ENCODE measurements at regions not wholly inside any gene's neighbourhood (a gene's known extent, or its start where the extent isn't known, plus 50 kb on each side); places are given as distances from the start of the nearest gene placed in this dataset.

DNA sequence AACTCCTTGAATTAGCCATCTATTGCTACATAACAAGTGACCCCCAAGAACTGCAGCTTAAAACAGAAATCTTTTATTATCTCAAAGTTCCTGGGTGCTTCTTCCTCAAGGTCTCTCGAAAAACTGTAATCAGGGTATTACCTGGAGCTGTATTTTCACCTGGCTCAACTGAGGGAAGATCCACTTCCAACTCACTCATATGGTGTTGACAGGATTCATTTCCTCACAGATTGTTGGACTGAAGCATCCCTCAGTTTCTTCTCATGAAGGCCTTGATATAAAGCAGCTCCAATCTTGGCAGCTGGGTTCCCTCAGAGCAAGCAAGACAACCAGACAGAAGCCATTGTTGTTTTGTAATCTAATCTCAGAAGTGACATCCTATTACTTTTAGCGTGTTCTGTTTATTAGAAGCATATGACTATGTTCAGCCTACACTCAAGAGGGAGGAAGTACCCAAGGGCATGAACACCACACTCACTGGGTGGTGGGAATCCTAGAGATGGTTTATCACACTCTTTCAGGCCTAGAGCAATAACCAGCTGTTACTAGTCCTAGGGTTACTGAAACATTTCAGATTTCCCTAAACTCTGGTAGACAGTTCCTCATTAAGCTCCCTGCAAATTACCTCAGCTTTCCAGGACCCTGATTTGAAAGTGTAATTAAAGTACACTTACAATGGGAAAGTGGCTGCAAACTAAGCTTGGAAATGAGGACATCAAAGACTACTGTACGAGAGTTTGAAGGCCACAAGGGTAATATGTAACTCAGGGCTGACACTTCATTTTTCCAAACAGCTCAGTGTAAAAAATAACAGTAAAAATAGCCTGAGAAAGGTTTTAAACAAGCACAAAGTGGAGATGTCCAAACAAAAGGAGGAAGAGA, 222.2 kb downstream of the SEC23A start:
- ChIA-PET CTCF (no interaction called here), POLR2A (no interaction called here)
- ATAC-seq: no peak
- TF ChIP-seq SIN3A (IDR thresholded peaks at IDR 0.05; ENCODE audit: borderline replicate concordance, insufficient read depth, low read depth, low read length) (no peak), POLR2AphosphoS5 (IDR thresholded peaks at IDR 0.05; ENCODE audit: low read depth, low read length) (no peak), TCF7L2 (IDR thresholded peaks at IDR 0.05; ENCODE audit: low read depth, low read length) (no peak)
- TF ChIP-seq, protein P1, sequence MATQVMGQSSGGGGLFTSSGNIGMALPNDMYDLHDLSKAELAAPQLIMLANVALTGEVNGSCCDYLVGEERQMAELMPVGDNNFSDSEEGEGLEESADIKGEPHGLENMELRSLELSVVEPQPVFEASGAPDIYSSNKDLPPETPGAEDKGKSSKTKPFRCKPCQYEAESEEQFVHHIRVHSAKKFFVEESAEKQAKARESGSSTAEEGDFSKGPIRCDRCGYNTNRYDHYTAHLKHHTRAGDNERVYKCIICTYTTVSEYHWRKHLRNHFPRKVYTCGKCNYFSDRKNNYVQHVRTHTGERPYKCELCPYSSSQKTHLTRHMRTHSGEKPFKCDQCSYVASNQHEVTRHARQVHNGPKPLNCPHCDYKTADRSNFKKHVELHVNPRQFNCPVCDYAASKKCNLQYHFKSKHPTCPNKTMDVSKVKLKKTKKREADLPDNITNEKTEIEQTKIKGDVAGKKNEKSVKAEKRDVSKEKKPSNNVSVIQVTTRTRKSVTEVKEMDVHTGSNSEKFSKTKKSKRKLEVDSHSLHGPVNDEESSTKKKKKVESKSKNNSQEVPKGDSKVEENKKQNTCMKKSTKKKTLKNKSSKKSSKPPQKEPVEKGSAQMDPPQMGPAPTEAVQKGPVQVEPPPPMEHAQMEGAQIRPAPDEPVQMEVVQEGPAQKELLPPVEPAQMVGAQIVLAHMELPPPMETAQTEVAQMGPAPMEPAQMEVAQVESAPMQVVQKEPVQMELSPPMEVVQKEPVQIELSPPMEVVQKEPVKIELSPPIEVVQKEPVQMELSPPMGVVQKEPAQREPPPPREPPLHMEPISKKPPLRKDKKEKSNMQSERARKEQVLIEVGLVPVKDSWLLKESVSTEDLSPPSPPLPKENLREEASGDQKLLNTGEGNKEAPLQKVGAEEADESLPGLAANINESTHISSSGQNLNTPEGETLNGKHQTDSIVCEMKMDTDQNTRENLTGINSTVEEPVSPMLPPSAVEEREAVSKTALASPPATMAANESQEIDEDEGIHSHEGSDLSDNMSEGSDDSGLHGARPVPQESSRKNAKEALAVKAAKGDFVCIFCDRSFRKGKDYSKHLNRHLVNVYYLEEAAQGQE (IDR thresholded peaks at IDR 0.05; ENCODE audit: insufficient read depth in 1 of 2, low read depth in 2 of 2, low read length in 1 of 2): no peak
- TF ChIP-seq, protein P2, sequence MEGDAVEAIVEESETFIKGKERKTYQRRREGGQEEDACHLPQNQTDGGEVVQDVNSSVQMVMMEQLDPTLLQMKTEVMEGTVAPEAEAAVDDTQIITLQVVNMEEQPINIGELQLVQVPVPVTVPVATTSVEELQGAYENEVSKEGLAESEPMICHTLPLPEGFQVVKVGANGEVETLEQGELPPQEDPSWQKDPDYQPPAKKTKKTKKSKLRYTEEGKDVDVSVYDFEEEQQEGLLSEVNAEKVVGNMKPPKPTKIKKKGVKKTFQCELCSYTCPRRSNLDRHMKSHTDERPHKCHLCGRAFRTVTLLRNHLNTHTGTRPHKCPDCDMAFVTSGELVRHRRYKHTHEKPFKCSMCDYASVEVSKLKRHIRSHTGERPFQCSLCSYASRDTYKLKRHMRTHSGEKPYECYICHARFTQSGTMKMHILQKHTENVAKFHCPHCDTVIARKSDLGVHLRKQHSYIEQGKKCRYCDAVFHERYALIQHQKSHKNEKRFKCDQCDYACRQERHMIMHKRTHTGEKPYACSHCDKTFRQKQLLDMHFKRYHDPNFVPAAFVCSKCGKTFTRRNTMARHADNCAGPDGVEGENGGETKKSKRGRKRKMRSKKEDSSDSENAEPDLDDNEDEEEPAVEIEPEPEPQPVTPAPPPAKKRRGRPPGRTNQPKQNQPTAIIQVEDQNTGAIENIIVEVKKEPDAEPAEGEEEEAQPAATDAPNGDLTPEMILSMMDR (IDR thresholded peaks at IDR 0.05): no peak
- Histone ChIP-seq H3K9me3 (ENCODE audit: control insufficient read depth, insufficient read depth, low read depth, low read length) (no peaks in the 10 kb centered on the region), H3K27me3 (ENCODE audit: control insufficient read depth, insufficient read depth, low read length) (no peaks in the 10 kb centered on the region), H3K36me3 (ENCODE audit: control insufficient read depth, insufficient read depth, low read length) (no peaks in the 10 kb centered on the region), H3K27ac (ENCODE audit: low read length) (no peak overlapping the region), H3K4me3 (ENCODE audit: low read depth in 2 of 2, low read length in 2 of 2) (no peak overlapping the region), H3K4me1 (ENCODE audit: control insufficient read depth, insufficient read depth, low read length) (no peaks in the 10 kb centered on the region)
- in situ Hi-C loops (cut with HindIII; ENCODE audit: low pct_unique_long_range_greater_than_20kb, low sequenced_read_pairs): no loop called here
- BruUV-seq (replicated peaks): no TSS peak
- no peak for DNase-seq (ENCODE audit: low read depth, low spot score)
- intact Hi-C loops (cut with micrococcal nuclease; ENCODE audit: unreplicated experiment): no loop called here

GRCh38 chr14:38877744-38878388, 225.2 kb downstream of the SEC23A start:
- H3K27ac ChIP-seq (ENCODE audit: low read length): no peak overlapping the region
- POLR2A ChIA-PET: no interaction called here
- in situ Hi-C loops (cut with HindIII; ENCODE audit: low pct_unique_long_range_greater_than_20kb, low sequenced_read_pairs) (no loop called here), intact Hi-C loops (cut with micrococcal nuclease; ENCODE audit: unreplicated experiment) (no loop called here)
- TF ChIP-seq, protein P2 (IDR thresholded peaks at IDR 0.05): no peak
- TF ChIP-seq SIN3A (IDR thresholded peaks at IDR 0.05; ENCODE audit: borderline replicate concordance, insufficient read depth, low read depth, low read length) (no peak), POLR2AphosphoS5 (IDR thresholded peaks at IDR 0.05; ENCODE audit: low read depth, low read length) (no peak), TCF7L2 (IDR thresholded peaks at IDR 0.05; ENCODE audit: low read depth, low read length) (no peak)
- TF ChIP-seq, protein P1 (IDR thresholded peaks at IDR 0.05; ENCODE audit: insufficient read depth in 1 of 2, low read depth in 2 of 2, low read length in 1 of 2): no peak
- no peaks in the 10 kb centered on the region for H3K4me1 ChIP-seq (ENCODE audit: control insufficient read depth, insufficient read depth, low read length)
- CTCF ChIA-PET: no interaction called here
- peaks cover 2% of the 10 kb centered on the region; the same call in 1 of the 2 replicates for H3K27me3 ChIP-seq (ENCODE audit: control insufficient read depth, insufficient read depth, low read length)
- ATAC-seq (no peak), DNase-seq (ENCODE audit: low read depth, low spot score) (no peak)
- no TSS peak for BruUV-seq (replicated peaks)
- H3K36me3 ChIP-seq (ENCODE audit: control insufficient read depth, insufficient read depth, low read length): no peaks in the 10 kb centered on the region
- no peak overlapping the region for H3K4me3 ChIP-seq (ENCODE audit: low read depth in 2 of 2, low read length in 2 of 2)
- H3K9me3 ChIP-seq (ENCODE audit: control insufficient read depth, insufficient read depth, low read depth, low read length): no peaks in the 10 kb centered on the region

Data from Panc1 (cell line).